ENCODE measurements at regions not wholly inside any gene's neighbourhood (a gene's known extent, or its start where the extent isn't known, plus 50 kb on each side); places are given as distances from the start of the nearest gene placed in this dataset.

DNA sequence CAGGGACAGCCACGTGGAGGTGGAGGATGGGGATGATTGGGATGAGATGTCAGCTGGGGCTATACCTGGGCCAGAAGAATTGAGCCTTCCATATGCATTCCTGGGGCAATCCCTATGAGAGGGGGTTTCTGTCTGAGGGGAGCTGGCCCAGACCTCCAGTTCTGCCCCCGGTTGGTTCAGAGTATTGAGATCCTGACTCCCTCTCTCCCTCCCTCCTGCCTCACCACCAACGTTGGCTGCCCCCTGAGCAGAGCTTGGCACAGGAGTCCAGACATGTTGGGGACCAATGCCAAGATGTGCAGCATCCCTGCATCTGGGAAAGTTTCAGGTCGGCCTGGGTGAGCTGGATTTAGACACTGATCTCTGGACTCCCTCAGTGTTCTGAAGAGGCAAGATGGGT is 575.2 kb upstream of the MKI67 start:
- DNase-seq (ENCODE audit: extremely low read depth, low read depth): no peak
- TF ChIP-seq, protein P1, sequence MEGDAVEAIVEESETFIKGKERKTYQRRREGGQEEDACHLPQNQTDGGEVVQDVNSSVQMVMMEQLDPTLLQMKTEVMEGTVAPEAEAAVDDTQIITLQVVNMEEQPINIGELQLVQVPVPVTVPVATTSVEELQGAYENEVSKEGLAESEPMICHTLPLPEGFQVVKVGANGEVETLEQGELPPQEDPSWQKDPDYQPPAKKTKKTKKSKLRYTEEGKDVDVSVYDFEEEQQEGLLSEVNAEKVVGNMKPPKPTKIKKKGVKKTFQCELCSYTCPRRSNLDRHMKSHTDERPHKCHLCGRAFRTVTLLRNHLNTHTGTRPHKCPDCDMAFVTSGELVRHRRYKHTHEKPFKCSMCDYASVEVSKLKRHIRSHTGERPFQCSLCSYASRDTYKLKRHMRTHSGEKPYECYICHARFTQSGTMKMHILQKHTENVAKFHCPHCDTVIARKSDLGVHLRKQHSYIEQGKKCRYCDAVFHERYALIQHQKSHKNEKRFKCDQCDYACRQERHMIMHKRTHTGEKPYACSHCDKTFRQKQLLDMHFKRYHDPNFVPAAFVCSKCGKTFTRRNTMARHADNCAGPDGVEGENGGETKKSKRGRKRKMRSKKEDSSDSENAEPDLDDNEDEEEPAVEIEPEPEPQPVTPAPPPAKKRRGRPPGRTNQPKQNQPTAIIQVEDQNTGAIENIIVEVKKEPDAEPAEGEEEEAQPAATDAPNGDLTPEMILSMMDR (IDR thresholded peaks at IDR 0.05; ENCODE audit: low read depth, low read length, missing control alignments): no peak
- H3K4me3 ChIP-seq (replicated peaks; ENCODE audit: low read depth, low read length): no peak overlapping the region

GRCh38 chr10:128701837-128702236 is 575.6 kb upstream of the MKI67 start:
- H3K4me3 ChIP-seq (replicated peaks; ENCODE audit: low read depth, low read length): no peak overlapping the region
- no peak for DNase-seq (ENCODE audit: extremely low read depth, low read depth)
- TF ChIP-seq, protein P1 (IDR thresholded peaks at IDR 0.05; ENCODE audit: low read depth, low read length, missing control alignments): no peak

- no peak overlapping the region for H3K4me3 ChIP-seq (replicated peaks; ENCODE audit: low read depth, low read length)
- no peak for DNase-seq (ENCODE audit: extremely low read depth, low read depth)
- TF ChIP-seq, protein P1 (IDR thresholded peaks at IDR 0.05; ENCODE audit: low read depth, low read length, missing control alignments): no peak
Measured at GRCh38 chr10:128704716-128705115, 578.5 kb upstream of the MKI67 start.

DNA sequence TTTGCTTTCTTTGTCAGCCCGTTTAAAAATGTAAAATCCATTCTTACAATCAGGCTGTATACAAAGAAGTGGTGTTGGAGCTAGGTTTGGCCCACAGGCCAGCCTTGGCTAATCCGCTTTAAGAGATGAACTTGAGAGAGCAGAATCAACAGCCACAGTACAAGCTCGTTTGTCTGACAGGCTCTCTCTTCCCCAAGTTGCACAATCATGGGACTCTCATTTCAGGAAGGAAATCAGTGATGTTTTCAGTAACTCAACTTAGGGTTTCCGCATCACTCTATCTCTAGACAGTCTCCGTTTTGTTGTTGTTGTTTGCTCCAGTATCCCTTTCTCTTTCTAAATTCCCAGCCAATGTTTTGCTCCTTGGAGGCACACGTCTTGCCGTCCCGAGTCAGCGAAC is 582.0 kb upstream of the MKI67 start:
- DNase-seq (ENCODE audit: extremely low read depth, low read depth): no peak
- no peak overlapping the region for H3K4me3 ChIP-seq (replicated peaks; ENCODE audit: low read depth, low read length)
- TF ChIP-seq, protein P1 (IDR thresholded peaks at IDR 0.05; ENCODE audit: low read depth, low read length, missing control alignments): no peak

DNA sequence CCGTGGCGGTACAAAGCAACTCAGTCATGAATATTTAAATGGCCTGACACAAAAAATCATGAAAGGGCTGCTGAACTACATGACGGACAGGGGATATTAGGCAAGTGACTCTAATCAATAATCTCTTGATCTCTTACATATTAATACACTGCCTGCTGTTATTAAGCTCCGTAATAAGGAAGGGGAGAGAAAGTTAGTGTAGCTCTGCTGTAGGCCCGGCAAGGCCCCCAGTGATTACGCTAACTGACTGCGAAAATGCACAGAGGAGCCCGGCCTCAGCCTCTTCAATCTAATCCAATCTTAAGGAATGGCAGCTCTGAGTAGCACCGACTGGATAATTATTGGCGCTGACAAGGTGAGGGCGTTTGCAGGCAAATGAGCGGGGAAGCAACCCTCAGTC is 583.5 kb upstream of the MKI67 start:
- TF ChIP-seq, protein P1 (IDR thresholded peaks at IDR 0.05; ENCODE audit: low read depth, low read length, missing control alignments): no peak
- H3K4me3 ChIP-seq (replicated peaks; ENCODE audit: low read depth, low read length): no peak overlapping the region
- no peak for DNase-seq (ENCODE audit: extremely low read depth, low read depth)

- no peak overlapping the region for H3K4me3 ChIP-seq (replicated peaks; ENCODE audit: low read depth, low read length)
- TF ChIP-seq, protein P1 (IDR thresholded peaks at IDR 0.05; ENCODE audit: low read depth, low read length, missing control alignments): no peak
- DNase-seq (ENCODE audit: extremely low read depth, low read depth): no peak
Measured at GRCh38 chr10:128710098-128710797, 584.0 kb upstream of the MKI67 start.

- DNase-seq (ENCODE audit: extremely low read depth, low read depth): no peak
- TF ChIP-seq, protein P1 (IDR thresholded peaks at IDR 0.05; ENCODE audit: low read depth, low read length, missing control alignments): no peak
- no peak overlapping the region for H3K4me3 ChIP-seq (replicated peaks; ENCODE audit: low read depth, low read length)
Measured at GRCh38 chr10:128710798-128711183, 584.6 kb upstream of the MKI67 start.

Measured in HFF-Myc (cell line).